Large intestine (tissue), 3 donors: ENCODE measurements at regions not wholly inside any gene's neighbourhood (a gene's known extent, or its start where the extent isn't known, plus 50 kb on each side); places are given as distances from the start of the nearest gene placed in this dataset.

Experiments
- DNase-seq, 2 donors: peaks; one replicate each; pipeline versions ENCODE4 v3.0.0 to v3.0.0-alpha.2; 2013
- H3K27ac ChIP-seq: one replicate; pipeline ENCODE4 v1.5.1; 2013; ENCODE audit warnings: low read length
- H3K27me3 ChIP-seq: 2 replicates; pipeline ENCODE4 v1.6.1; 2013; ENCODE audit warnings: low read length; ENCODE audit not compliant: control insufficient read depth, insufficient read depth
- H3K36me3 ChIP-seq: 2 replicates; pipeline ENCODE4 v1.6.1; 2013; ENCODE audit warnings: low read length; ENCODE audit not compliant: control insufficient read depth, insufficient read depth
- H3K4me1 ChIP-seq: one replicate; pipeline ENCODE4 v1.6.1; 2013; ENCODE audit warnings: low read length; ENCODE audit not compliant: control insufficient read depth, insufficient read depth
- H3K4me3 ChIP-seq: one replicate; pipeline ENCODE4 v1.5.1; 2013; ENCODE audit warnings: low read length
- H3K9me3 ChIP-seq: one replicate; pipeline ENCODE4 v1.6.1; 2013; ENCODE audit warnings: mild to moderate bottlenecking, low read depth, low read length, moderate library complexity; ENCODE audit not compliant: control insufficient read depth
- WGBS: methylation state at CpG from one replicate; pipeline ENCODE4 v1.1.5; 2013; ENCODE audit warnings: low lambda C conversion rate; ENCODE audit not compliant: insufficient coverage; 5-methylcytosine and 5-hydroxymethylcytosine counted together

DNA sequence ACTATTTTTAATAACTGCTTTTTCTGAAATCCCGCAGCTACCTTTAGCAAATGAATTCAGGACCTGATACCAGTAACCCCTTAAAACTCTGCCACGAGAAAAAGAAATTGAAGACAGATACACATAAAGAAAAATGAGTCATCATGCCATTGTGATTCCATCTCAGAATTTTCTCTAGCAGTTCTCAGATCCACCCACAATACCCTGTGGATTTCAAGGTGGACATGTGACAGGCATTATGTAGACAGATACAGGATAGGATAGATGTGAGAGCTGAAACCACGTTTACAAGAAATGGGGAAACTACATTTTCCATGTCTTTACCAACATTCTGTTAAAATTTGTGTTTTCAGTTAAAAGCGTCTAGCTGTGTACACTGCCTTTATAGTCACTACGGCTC is 291.9 kb upstream of the NR2F2 start:
- no CpG with 5 or more reads among the region's 5 CpGs for WGBS
- peaks cover 17% of the 10 kb centered on the region for H3K4me1 ChIP-seq
- no peak for DNase-seq
- no peaks in the 10 kb centered on the region for H3K9me3 ChIP-seq
- no peaks in the 10 kb centered on the region for H3K27me3 ChIP-seq
- no peak overlapping the region for H3K27ac ChIP-seq
- H3K36me3 ChIP-seq, result no peaks in the 10 kb centered on the region
- no peak overlapping the region for H3K4me3 ChIP-seq

DNA sequence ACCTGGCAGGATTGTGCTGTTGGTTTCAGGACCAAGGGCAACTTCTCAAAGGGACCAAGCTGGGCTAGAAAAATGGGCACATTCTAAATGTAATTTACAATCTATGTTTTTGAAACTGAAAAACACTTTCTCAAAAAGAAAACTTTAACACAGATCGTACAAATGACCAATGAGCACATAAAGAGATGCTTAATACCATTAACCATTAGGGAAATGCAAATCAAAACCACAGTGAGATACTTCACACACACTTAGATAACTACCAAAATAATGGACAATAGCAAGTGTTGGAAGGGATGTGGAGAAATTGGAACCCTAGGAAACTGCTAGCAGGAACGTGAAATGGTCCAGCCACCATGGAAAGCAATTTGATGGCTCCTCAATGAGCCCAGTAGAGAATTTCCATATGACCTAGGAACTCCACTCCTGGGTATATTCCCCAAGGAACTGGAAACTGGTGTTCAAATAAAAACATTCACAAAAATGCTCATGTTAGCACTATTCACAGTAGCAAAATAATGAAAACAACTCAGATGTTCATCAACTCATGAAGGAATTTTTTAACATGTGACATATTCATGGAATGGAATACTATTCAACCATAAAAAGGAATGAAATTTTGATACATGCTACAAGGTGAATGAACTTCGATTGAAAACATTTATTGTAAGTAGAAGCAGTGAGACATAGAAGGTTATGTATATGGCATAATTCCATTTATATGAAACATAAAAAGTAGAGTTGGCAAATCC is 288.3 kb upstream of the NR2F2 start:
- no peak for DNase-seq
- no peak overlapping the region for H3K4me3 ChIP-seq
- no peak overlapping the region for H3K27ac ChIP-seq
- H3K4me1 ChIP-seq, result peaks cover 5% of the 10 kb centered on the region
- H3K27me3 ChIP-seq, result no peaks in the 10 kb centered on the region
- H3K36me3 ChIP-seq, result no peaks in the 10 kb centered on the region
- WGBS, result 100% methylated on average over 1 of the region's 3 CpGs
- no peaks in the 10 kb centered on the region for H3K9me3 ChIP-seq

DNA sequence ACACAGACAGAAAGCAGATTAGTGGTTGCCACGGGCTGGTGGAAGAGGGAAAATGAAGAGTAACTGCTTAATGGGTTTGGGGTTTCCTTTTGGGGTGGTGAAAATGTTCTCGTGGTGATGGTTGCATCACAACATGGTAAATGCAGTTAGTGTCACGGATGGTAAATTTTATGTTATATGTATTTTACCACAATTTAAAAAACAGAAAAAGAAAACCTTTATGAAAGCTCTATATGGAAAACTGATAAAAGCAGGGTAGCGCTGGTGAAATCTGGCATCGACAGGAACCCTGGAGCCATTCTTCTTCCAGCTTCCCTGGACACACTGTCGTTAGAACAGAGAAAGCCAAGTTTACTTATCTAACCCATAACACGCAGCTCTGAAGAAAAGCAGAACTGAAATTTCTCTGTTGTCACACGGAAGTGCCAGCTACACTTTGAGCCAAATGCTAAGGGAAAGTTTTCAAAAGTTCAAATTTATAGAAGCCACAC is 287.7 kb upstream of the NR2F2 start:
- Histone ChIP-seq H3K27ac (no peak overlapping the region), H3K36me3 (no peaks in the 10 kb centered on the region), H3K27me3 (no peaks in the 10 kb centered on the region), H3K4me1 (peaks cover 2% of the 10 kb centered on the region), H3K4me3 (no peak overlapping the region), H3K9me3 (no peaks in the 10 kb centered on the region)
- DNase-seq, result no peak
- 29% methylated on average over 1 of the region's 8 CpGs for WGBS

DNA sequence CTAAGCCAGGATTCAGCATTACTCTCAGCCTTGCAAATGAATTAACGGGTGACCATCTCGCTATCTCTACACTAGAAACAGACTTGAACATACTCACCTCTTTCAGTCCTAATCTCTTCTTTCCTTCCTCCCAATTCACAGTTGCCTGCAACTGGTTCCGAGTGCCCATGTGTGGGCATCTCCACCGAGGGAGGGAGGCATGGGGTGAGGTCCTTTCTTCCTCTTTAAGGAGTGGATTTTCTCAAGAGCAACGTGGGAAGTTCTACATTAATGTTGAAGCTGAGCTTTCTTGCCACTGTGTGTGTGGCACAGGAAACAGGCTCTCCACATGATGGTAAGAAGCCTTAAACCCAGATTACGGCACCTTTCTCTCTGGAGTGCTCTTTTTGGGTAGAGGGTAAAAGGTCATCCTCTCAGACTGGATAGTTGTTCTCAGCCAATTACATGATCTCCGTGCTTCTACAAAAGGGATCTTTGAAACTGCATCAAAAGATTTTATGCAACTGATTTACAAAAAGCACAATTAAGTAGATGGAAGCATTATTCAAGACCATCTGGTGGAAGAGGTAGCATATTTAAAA is 286.8 kb upstream of the NR2F2 start:
- H3K27me3 ChIP-seq, result no peaks in the 10 kb centered on the region
- no peaks in the 10 kb centered on the region for H3K9me3 ChIP-seq
- 100% methylated on average over 1 of the region's 7 CpGs for WGBS
- no peak overlapping the region for H3K4me3 ChIP-seq
- no peaks in the 10 kb centered on the region for H3K36me3 ChIP-seq
- no peak overlapping the region for H3K27ac ChIP-seq
- no peaks in the 10 kb centered on the region for H3K4me1 ChIP-seq
- DNase-seq, result no peak

DNA sequence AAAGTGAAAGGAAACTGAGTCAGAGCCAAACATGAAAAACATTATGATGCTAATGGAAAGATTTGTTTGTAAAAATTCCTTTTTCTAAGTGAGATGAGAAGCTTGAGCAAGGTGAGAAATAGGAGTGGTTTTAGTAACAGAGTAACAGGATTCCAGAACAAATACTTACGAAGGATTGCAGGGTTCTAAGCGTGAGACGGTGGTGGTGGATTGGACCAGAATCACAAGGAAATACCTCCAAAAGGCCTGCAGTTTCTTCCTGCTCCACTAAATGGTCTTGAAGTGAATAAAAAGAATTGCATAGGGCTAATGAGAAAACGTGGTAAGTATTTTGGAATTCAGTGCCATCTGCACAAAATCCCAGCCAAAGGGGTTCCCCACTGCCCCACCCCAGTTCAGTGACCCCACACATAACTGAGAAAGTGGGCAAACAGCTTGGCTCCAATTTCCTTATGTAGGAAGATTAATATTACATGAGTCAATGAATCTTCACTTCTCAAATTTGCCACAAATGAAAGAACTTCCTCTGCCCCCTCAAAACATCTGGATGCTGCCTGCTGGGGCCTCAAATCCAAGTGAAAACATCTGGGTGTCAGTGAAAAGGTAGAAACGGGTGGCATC is 283.8 kb upstream of the NR2F2 start:
- H3K27ac ChIP-seq, result no peak overlapping the region

DNA sequence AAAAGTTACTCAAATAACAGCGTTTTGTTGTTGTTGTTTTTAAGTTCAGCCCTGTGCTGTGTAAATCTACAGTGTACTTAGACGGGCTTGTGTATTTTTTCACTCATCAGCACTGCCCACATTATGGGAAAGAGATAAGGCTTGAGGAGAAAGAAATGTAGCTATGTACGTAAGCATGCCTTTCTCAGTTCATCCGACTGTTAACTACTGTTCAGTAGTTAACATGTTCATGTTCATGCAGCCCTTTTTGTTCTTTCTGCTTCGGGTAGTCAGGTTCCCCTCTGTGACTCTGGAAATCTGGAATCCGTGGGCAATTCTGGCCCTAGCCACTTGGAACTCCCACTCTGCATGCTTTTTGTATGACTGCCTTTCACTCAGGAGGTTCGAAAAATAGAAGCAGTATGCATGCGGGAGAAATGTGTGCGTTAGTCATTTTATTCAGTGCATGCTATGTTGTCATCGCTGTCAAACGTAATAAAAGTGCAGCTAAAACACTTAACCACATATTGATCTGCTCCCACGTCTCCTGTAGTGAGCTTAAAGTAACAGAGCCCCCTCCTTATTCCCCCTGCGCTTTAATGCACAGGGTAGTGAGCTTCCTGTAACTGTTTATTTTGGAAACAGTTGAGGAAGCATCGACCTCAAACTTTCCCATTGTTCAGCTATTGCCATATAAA is 283.1 kb upstream of the NR2F2 start:
- peaks cover under 1% of the 10 kb centered on the region for H3K4me1 ChIP-seq
- H3K36me3 ChIP-seq, result no peaks in the 10 kb centered on the region
- no peaks in the 10 kb centered on the region for H3K9me3 ChIP-seq
- peaks cover 1% of the 10 kb centered on the region for H3K27me3 ChIP-seq
- no peak overlapping the region for H3K4me3 ChIP-seq
- DNase-seq, result no peak
- 33% methylated on average over 2 of the region's 14 CpGs for WGBS
- no peak overlapping the region for H3K27ac ChIP-seq

More for the DNA sequence above, 283.8 kb upstream of the NR2F2 start:
- no peaks in the 10 kb centered on the region for H3K4me1 ChIP-seq
- no peak overlapping the region for H3K4me3 ChIP-seq
- H3K27me3 ChIP-seq, result no peaks in the 10 kb centered on the region
- no peak for DNase-seq
- no peaks in the 10 kb centered on the region for H3K9me3 ChIP-seq
- no peaks in the 10 kb centered on the region for H3K36me3 ChIP-seq
- 100% methylated on average over 3 of the region's 5 CpGs for WGBS

DNA sequence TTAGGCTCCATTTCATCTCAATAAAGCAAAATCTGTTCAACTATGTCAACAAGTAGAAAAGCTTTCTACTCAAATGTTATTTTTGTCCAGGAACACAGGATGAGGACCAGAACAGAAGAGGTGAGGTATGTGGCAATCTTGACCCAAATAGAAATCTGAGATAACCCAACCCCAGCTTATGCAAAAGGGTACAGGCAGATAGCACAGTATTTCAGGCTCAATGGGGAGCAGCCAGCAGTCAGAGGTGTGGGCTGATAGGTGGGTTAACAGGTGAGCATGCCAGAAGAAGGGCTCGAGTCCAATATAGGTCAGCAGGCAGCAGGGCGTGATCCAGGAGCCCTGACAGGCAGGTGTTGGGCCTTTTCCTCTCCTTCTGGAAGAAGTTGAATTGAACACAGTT is 281.2 kb upstream of the NR2F2 start:
- Histone ChIP-seq H3K27me3 (peaks cover 7% of the 10 kb centered on the region), H3K4me1 (peaks cover 15% of the 10 kb centered on the region), H3K27ac (no peak overlapping the region), H3K4me3 (no peak overlapping the region), H3K36me3 (no peaks in the 10 kb centered on the region), H3K9me3 (no peaks in the 10 kb centered on the region)
- no peak for DNase-seq
- WGBS, result no CpG with 5 or more reads among the region's 2 CpGs

DNA sequence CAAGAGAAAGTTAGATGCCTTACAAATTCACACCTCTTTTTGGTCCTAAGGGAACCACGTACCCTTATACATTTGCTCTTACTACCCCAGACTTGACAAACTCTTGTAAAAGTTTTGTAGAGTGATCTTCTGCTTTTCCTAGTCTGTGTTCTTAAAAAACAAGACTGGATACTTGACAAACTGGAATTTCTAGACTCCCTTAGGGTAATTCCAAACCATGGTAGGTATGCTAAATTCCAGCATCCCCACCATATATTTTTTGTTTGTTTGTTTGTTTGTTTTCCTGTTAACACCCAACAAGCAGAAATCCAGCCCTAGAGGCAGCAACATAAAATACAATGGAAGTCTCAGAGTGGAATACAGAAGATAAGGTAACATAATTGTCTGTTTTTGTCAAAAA is 280.7 kb upstream of the NR2F2 start:
- Histone ChIP-seq H3K27me3 (peaks cover 7% of the 10 kb centered on the region), H3K36me3 (no peaks in the 10 kb centered on the region), H3K4me1 (peaks cover 15% of the 10 kb centered on the region), H3K27ac (no peak overlapping the region), H3K4me3 (no peak overlapping the region), H3K9me3 (no peaks in the 10 kb centered on the region)
- WGBS, result 80% methylated on average over 1 of the region's 1 CpG
- DNase-seq, result no peak

DNA sequence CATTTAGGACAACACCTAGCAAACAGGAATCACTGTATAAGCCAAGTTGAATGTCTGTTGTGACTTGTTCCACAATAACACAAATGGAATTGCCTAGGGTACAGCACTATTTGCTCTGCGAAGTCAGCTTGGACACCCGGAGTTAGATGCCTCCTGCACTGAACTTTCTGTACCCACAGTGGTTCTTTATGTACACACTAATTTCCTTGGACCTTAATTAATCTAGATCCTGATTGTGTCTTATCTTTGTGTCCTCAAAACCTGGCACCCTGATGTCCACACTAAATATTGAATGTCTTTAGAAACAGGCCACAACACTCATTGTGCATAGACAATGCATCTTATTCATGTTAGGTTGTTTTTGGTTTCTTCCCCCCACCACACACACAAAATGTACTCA is 278.9 kb upstream of the NR2F2 start:
- Histone ChIP-seq H3K9me3 (no peaks in the 10 kb centered on the region), H3K4me3 (no peak overlapping the region), H3K36me3 (no peaks in the 10 kb centered on the region), H3K4me1 (peaks cover 15% of the 10 kb centered on the region), H3K27ac (no peak overlapping the region), H3K27me3 (peaks cover 7% of the 10 kb centered on the region)
- WGBS, result no CpG with 5 or more reads among the region's 2 CpGs
- no peak for DNase-seq

DNA sequence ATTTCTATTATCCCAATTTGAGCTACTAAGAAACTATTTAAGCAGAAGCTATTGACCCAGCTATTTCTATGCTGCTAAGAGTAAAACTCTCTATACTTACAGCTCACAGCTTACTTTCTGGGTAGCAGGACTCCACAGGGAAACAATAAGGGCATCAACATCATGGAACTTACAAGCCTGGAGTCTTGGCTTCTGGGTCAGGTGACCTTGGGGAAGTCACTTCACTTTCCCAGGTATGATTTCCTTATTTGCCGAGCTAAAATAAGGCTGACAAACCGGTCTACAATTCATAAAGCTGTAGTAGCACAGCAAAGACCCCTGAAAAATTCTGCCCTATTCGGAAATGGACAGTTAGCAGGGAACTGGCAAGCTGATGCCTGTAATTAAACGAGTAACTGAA is 278.3 kb upstream of the NR2F2 start:
- Histone ChIP-seq H3K27me3 (peaks cover 7% of the 10 kb centered on the region), H3K9me3 (no peaks in the 10 kb centered on the region), H3K4me1 (peaks cover 15% of the 10 kb centered on the region), H3K36me3 (no peaks in the 10 kb centered on the region), H3K4me3 (no peak overlapping the region), H3K27ac (no peak overlapping the region)
- no CpG with 5 or more reads among the region's 4 CpGs for WGBS
- DNase-seq, result no peak
